IMR-90 (cell line): ENCODE measurements at regions not wholly inside any gene's neighbourhood (a gene's known extent, or its start where the extent isn't known, plus 50 kb on each side); places are given as distances from the start of the nearest gene placed in this dataset.

ENCODE experiments used
- ATAC-seq: fragments of 200-7000 bp; cut with Tn5 transposase; 2 replicates; pipeline ENCODE4 v1.9.1; 2020; ENCODE audit warnings: low read depth, mild to moderate bottlenecking, moderate library complexity
- BruUV-seq: library from RNA; stranded (reverse); fragments of 400-500 nt; replicated peaks from 2 replicates; lab custom pipeline; 2021; lab: Mats Ljungman, UMichigan
- CTCF ChIA-PET: fragments of 300-600 bp; formaldehyde crosslinking; extraction: SDS; loops from one replicate; lab custom pipeline; 2021; ENCODE audit warnings: antibody characterized with exemption; lab: Yijun Ruan, JAX
- POLR2A ChIA-PET: fragments of 300-600 bp; sonication (Branson Sonifier 250); formaldehyde crosslinking; loops from one replicate; lab custom pipeline; 2022; ENCODE audit warnings: antibody characterized with exemption; ENCODE audit not compliant: unreplicated experiment; lab: Charles Lee
- DNase-seq: peaks from one replicate; pipeline ENCODE4 v3.0.0; 2013
- H2AFZ ChIP-seq: replicated peaks from 2 replicates; pipeline ENCODE3; 2013; ENCODE audit warnings: low read length, mild to moderate bottlenecking; ENCODE audit not compliant: poor library complexity
- H2AK5ac ChIP-seq: 2 replicates; pipeline ENCODE4 v1.6.1; 2013; ENCODE audit warnings: low read depth, low read length, inconsistent platforms
- H2AK9ac ChIP-seq: replicated peaks from 2 replicates; pipeline ENCODE3; 2013; ENCODE audit warnings: mild to moderate bottlenecking, low read depth, low read length, moderate library complexity; ENCODE audit not compliant: poor library complexity
- H2BK120ac ChIP-seq: 2 replicates; pipeline ENCODE4 v1.6.1; 2013; ENCODE audit warnings: low read depth, low read length, inconsistent platforms
- H2BK15ac ChIP-seq: 3 replicates; pipeline ENCODE4 v1.6.1; 2013; ENCODE audit warnings: low read depth, low read length, inconsistent platforms
- H2BK20ac ChIP-seq: 2 replicates; pipeline ENCODE4 v1.6.1; 2013; ENCODE audit warnings: low read depth, mild to moderate bottlenecking, inconsistent platforms, low read length, moderate library complexity
- H2BK5ac ChIP-seq: 2 replicates; pipeline ENCODE4 v1.6.1; 2013; ENCODE audit warnings: mild to moderate bottlenecking, low read depth, low read length, inconsistent platforms; ENCODE audit not compliant: poor library complexity, severe bottlenecking
- H3K14ac ChIP-seq: replicated peaks from 2 replicates; pipeline ENCODE4 v1.6.1; 2013; ENCODE audit warnings: low read depth, low read length, inconsistent platforms
- H3K18ac ChIP-seq: 2 replicates; pipeline ENCODE4 v1.6.1; 2013; ENCODE audit warnings: low read depth, low read length, control low read depth
- H3K23ac ChIP-seq: 2 replicates; pipeline ENCODE4 v1.6.1; 2013; ENCODE audit warnings: low read depth, low read length, inconsistent platforms
- H3K27ac ChIP-seq: 2 replicates; pipeline ENCODE4 v1.5.1; 2013; ENCODE audit warnings: mild to moderate bottlenecking, control low read depth, low read length; ENCODE audit not compliant: insufficient read depth
- H3K27me3 ChIP-seq: 2 replicates; pipeline ENCODE4 v1.6.1; 2013; ENCODE audit warnings: low read length; ENCODE audit not compliant: control insufficient read depth, insufficient read depth
- H3K36me3 ChIP-seq: 2 replicates; pipeline ENCODE4 v1.6.1; 2013; ENCODE audit warnings: low read length, mixed read lengths; ENCODE audit not compliant: control insufficient read depth, insufficient read depth
- H3K4ac ChIP-seq: 2 replicates; pipeline ENCODE4 v1.6.1; 2013; ENCODE audit warnings: low read depth, low read length, inconsistent platforms
- H3K4me1 ChIP-seq: 2 replicates; pipeline ENCODE4 v1.6.1; 2013; ENCODE audit warnings: low read length, mixed read lengths; ENCODE audit not compliant: control insufficient read depth, insufficient read depth
- H3K4me2 ChIP-seq: 2 replicates; pipeline ENCODE4 v1.6.1; 2013; ENCODE audit warnings: low read depth, mild to moderate bottlenecking, control low read depth, low read length, moderate library complexity
- H3K4me3 ChIP-seq: 2 replicates; pipeline ENCODE4 v1.5.1; 2013; ENCODE audit warnings: low read depth, mild to moderate bottlenecking, control low read depth, low read length, moderate library complexity; ENCODE audit not compliant: insufficient read depth
- H3K56ac ChIP-seq: 2 replicates; pipeline ENCODE4 v1.6.1; 2013; ENCODE audit warnings: low read length, inconsistent platforms; ENCODE audit not compliant: insufficient read depth; ENCODE audit errors: extremely low read depth
- H3K79me1 ChIP-seq, 2 experiments: 2 replicates each; pipeline ENCODE4 v1.6.1; 2013; ENCODE audit warnings: low read length in 2 of 2, inconsistent platforms in 1 of 2, low read depth in 1 of 2
- H3K9ac ChIP-seq: 2 replicates; pipeline ENCODE4 v1.6.1; 2013; ENCODE audit warnings: low read depth, low read length, control low read depth
- H3K9me1 ChIP-seq: 2 replicates; pipeline ENCODE4 v1.6.1; 2013; ENCODE audit warnings: low read length, inconsistent platforms; ENCODE audit not compliant: insufficient read depth
- H3K9me3 ChIP-seq: 2 replicates; pipeline ENCODE4 v1.6.1; 2013; ENCODE audit warnings: low read length; ENCODE audit not compliant: control insufficient read depth, insufficient read depth
- H4K20me1 ChIP-seq: 2 replicates; pipeline ENCODE4 v1.6.1; 2013; ENCODE audit warnings: low read length, inconsistent platforms; ENCODE audit not compliant: insufficient read depth
- H4K5ac ChIP-seq: 2 replicates; pipeline ENCODE4 v1.6.1; 2013; ENCODE audit warnings: mild to moderate bottlenecking, low read depth, low read length, control low read depth
- H4K8ac ChIP-seq, 2 experiments: 2 replicates each; pipeline ENCODE4 v1.6.1; 2013; ENCODE audit warnings: low read depth in 2 of 2, low read length in 2 of 2, control low read depth in 1 of 2, inconsistent platforms in 1 of 2
- H4K91ac ChIP-seq: 2 replicates; pipeline ENCODE4 v1.6.1; 2013; ENCODE audit warnings: low read depth, low read length, inconsistent platforms; ENCODE audit not compliant: insufficient read depth
- CHD1 ChIP-seq: IDR thresholded peaks from 2 replicates; pipeline ENCODE4 v1.6.1; 2012; ENCODE audit warnings: low read depth, low read length, improper control_type of control experiment
- MAFK ChIP-seq: IDR thresholded peaks from 2 replicates; pipeline ENCODE4 v1.6.1; 2012; ENCODE audit warnings: low read depth, low read length, improper control_type of control experiment
- NFE2L2 ChIP-seq: fragments of 150-350 bp; IDR thresholded peaks from 2 replicates; pipeline ENCODE4 v1.6.1; 2016; ENCODE audit warnings: low read depth, mild to moderate bottlenecking, low read length
- WGBS, 2 experiments: methylation state at CpG; one replicate each; pipeline versions ENCODE4 v1.1.5 to v1.1.7; 2013; ENCODE audit warnings: missing lambda C conversion rate in 2 of 2; ENCODE audit not compliant: insufficient read length in 1 of 2; ENCODE audit errors: extremely low coverage in 2 of 2; 5-methylcytosine and 5-hydroxymethylcytosine counted together
- dilution Hi-C: fragments of 300-500 bp; cut with HindIII; formaldehyde crosslinking; loops from one replicate; pipeline ENCODE4 v1.14.3; 2018; ENCODE audit warnings: low sequenced_read_pairs; ENCODE audit not compliant: unreplicated experiment
- in situ Hi-C: fragments of 300-500 bp; cut with MboI; formaldehyde crosslinking; loops from 3 replicates; pipeline ENCODE4 v1.14.3; 2019; ENCODE audit warnings: low sequenced_read_pairs, inconsistent platforms, mixed read lengths
- intact Hi-C: fragments of 100-400 bp; cut with micrococcal nuclease; formaldehyde crosslinking; loops from 2 replicates; pipeline ENCODE4 v1.10.0; 2022

GRCh38 chr15:95713324-95713723, 617.2 kb upstream of the NR2F2 start:
- no peaks in the 10 kb centered on the region for H3K79me1 ChIP-seq
- no peak for TF ChIP-seq CHD1
- TF ChIP-seq NFE2L2: no peak
- TF ChIP-seq MAFK: peak; percentile 50
- in situ Hi-C loops: no loop called here
- no peaks in the 10 kb centered on the region for H3K9me3 ChIP-seq
- no peak overlapping the region for H3K23ac ChIP-seq
- H2BK20ac ChIP-seq: no peak overlapping the region
- H3K27ac ChIP-seq: no peak overlapping the region
- no TSS peak for BruUV-seq
- H2BK5ac ChIP-seq: no peak overlapping the region
- no peak overlapping the region for H3K4me3 ChIP-seq
- peaks cover 6% of the 10 kb centered on the region for H3K4me1 ChIP-seq
- no peak overlapping the region for H2AK5ac ChIP-seq
- H4K20me1 ChIP-seq: no peaks in the 10 kb centered on the region
- no peak overlapping the region for H4K8ac ChIP-seq
- H3K9ac ChIP-seq: no peak overlapping the region
- no peaks in the 10 kb centered on the region for H3K36me3 ChIP-seq
- intact Hi-C loops: no loop called here
- no peak overlapping the region for H3K56ac ChIP-seq
- H3K9me1 ChIP-seq: peaks cover 6% of the 10 kb centered on the region; the same call in 1 of the 2 replicates
- dilution Hi-C loops: no loop called here
- no peaks in the 10 kb centered on the region for H3K27me3 ChIP-seq
- H2AFZ ChIP-seq: no peak overlapping the region
- H4K91ac ChIP-seq: no peak overlapping the region
- no peak overlapping the region for H2AK9ac ChIP-seq
- no peak overlapping the region for H3K14ac ChIP-seq
- H3K18ac ChIP-seq: no peak overlapping the region
- H3K4ac ChIP-seq: no peak overlapping the region
- H4K5ac ChIP-seq: no peak overlapping the region
- WGBS, 2 experiments: 0% methylated on average over 1 of the region's 5 CpGs; no CpG with 5 or more reads in 1 of the 2 experiments
- POLR2A ChIA-PET: no interaction called here
- no peak overlapping the region for H3K4me2 ChIP-seq
- CTCF ChIA-PET: no interaction called here
- ATAC-seq (no peak), DNase-seq (no peak)
- no peak overlapping the region for H2BK120ac ChIP-seq
- no peak overlapping the region for H2BK15ac ChIP-seq
